ENCODE measurements at regions not wholly inside any gene's neighbourhood (a gene's known extent, or its start where the extent isn't known, plus 50 kb on each side); places are given as distances from the start of the nearest gene placed in this dataset.

DNA sequence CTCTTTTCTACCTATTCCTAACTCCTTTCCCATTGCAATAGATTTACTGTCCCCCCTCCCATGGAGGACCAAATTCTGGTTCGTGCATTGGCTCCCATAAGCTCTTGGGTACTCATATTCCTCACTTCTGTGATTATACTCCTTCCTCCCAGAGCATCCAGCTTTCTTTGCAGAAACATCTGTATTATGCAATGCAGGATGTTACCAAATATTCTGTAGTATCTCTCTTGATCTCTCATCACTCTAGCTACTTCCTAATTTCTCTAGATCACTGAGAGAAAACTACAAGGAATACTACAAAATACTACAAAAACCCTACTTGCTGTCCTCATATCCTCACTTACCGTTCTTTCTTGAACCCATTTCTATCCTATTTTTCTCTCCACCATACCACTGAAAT lies 395.9 kb upstream of the HS3ST1 start:
- TF ChIP-seq ZBTB1 (tag by site-specific recombination; IDR thresholded peaks at IDR 0.05), result no peak
- TF ChIP-seq, protein P1, sequence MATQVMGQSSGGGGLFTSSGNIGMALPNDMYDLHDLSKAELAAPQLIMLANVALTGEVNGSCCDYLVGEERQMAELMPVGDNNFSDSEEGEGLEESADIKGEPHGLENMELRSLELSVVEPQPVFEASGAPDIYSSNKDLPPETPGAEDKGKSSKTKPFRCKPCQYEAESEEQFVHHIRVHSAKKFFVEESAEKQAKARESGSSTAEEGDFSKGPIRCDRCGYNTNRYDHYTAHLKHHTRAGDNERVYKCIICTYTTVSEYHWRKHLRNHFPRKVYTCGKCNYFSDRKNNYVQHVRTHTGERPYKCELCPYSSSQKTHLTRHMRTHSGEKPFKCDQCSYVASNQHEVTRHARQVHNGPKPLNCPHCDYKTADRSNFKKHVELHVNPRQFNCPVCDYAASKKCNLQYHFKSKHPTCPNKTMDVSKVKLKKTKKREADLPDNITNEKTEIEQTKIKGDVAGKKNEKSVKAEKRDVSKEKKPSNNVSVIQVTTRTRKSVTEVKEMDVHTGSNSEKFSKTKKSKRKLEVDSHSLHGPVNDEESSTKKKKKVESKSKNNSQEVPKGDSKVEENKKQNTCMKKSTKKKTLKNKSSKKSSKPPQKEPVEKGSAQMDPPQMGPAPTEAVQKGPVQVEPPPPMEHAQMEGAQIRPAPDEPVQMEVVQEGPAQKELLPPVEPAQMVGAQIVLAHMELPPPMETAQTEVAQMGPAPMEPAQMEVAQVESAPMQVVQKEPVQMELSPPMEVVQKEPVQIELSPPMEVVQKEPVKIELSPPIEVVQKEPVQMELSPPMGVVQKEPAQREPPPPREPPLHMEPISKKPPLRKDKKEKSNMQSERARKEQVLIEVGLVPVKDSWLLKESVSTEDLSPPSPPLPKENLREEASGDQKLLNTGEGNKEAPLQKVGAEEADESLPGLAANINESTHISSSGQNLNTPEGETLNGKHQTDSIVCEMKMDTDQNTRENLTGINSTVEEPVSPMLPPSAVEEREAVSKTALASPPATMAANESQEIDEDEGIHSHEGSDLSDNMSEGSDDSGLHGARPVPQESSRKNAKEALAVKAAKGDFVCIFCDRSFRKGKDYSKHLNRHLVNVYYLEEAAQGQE (tag by site-specific recombination; IDR thresholded peaks at IDR 0.05), result no peak
- TF ChIP-seq, protein P2, sequence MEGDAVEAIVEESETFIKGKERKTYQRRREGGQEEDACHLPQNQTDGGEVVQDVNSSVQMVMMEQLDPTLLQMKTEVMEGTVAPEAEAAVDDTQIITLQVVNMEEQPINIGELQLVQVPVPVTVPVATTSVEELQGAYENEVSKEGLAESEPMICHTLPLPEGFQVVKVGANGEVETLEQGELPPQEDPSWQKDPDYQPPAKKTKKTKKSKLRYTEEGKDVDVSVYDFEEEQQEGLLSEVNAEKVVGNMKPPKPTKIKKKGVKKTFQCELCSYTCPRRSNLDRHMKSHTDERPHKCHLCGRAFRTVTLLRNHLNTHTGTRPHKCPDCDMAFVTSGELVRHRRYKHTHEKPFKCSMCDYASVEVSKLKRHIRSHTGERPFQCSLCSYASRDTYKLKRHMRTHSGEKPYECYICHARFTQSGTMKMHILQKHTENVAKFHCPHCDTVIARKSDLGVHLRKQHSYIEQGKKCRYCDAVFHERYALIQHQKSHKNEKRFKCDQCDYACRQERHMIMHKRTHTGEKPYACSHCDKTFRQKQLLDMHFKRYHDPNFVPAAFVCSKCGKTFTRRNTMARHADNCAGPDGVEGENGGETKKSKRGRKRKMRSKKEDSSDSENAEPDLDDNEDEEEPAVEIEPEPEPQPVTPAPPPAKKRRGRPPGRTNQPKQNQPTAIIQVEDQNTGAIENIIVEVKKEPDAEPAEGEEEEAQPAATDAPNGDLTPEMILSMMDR (tag by site-specific recombination; IDR thresholded peaks at IDR 0.05), result no peak
- TF ChIP-seq ZNF433 (tag by site-specific recombination; IDR thresholded peaks at IDR 0.05; ENCODE audit: low read depth), result no peak
- TF ChIP-seq, protein P3, sequence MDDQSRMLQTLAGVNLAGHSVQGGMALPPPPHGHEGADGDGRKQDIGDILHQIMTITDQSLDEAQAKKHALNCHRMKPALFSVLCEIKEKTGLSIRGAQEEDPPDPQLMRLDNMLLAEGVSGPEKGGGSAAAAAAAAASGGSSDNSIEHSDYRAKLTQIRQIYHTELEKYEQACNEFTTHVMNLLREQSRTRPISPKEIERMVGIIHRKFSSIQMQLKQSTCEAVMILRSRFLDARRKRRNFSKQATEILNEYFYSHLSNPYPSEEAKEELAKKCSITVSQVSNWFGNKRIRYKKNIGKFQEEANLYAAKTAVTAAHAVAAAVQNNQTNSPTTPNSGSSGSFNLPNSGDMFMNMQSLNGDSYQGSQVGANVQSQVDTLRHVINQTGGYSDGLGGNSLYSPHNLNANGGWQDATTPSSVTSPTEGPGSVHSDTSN (CRISPR knock-in tag; IDR thresholded peaks at IDR 0.05), result no peak
- TF ChIP-seq, protein P4, sequence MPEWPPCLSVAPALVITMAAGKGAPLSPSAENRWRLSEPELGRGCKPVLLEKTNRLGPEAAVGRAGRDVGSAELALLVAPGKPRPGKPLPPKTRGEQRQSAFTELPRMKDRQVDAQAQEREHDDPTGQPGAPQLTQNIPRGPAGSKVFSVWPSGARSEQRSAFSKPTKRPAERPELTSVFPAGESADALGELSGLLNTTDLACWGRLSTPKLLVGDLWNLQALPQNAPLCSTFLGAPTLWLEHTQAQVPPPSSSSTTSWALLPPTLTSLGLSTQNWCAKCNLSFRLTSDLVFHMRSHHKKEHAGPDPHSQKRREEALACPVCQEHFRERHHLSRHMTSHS (tag by site-specific recombination; IDR thresholded peaks at IDR 0.05), result no peak
- TF ChIP-seq ZNF707 (tag by site-specific recombination; IDR thresholded peaks at IDR 0.05), result no peak
- TF ChIP-seq ZNF335 (tag by site-specific recombination; conservative IDR thresholded peaks at IDR 0.05), result no peak
- TF ChIP-seq ZNF791 (tag by site-specific recombination; IDR thresholded peaks at IDR 0.05), result no peak
- TF ChIP-seq ZBTB7A (tag by site-specific recombination; IDR thresholded peaks at IDR 0.05; ENCODE audit: low read depth), result no peak
- TF ChIP-seq ZNF501 (tag by site-specific recombination; IDR thresholded peaks at IDR 0.05), result no peak
- TF ChIP-seq ZNF24 (tag by site-specific recombination; IDR thresholded peaks at IDR 0.05), result no peak
